Kidney epithelial cell (primary cell): ENCODE measurements at regions not wholly inside any gene's neighbourhood (a gene's known extent, or its start where the extent isn't known, plus 50 kb on each side); places are given as distances from the start of the nearest gene placed in this dataset.

Source experiments
- DNase-seq: peaks from one replicate; pipeline ENCODE4 v3.0.0-alpha.2; 2010; ENCODE audit warnings: low read depth
- H3K27me3 ChIP-seq: 2 replicates; pipeline ENCODE4 v1.6.0; 2011; ENCODE audit warnings: low read length; ENCODE audit not compliant: control insufficient read depth, insufficient read depth
- H3K36me3 ChIP-seq: 2 replicates; pipeline ENCODE4 v1.5.1; 2011; ENCODE audit warnings: low read length; ENCODE audit not compliant: control insufficient read depth, insufficient read depth
- H3K4me3 ChIP-seq: 2 replicates; pipeline ENCODE4 v1.5.1; 2011; ENCODE audit warnings: low read depth, mild to moderate bottlenecking, control low read depth, low read length
- TF ChIP-seq, protein P1 (sequence below): IDR thresholded peaks from 2 replicates; pipeline ENCODE4 v1.5.1; 2011; ENCODE audit warnings: mild to moderate bottlenecking, moderate library complexity, low read length, control low read depth, inconsistent platforms; ENCODE audit not compliant: insufficient read depth, poor library complexity, severe bottlenecking

DNA sequence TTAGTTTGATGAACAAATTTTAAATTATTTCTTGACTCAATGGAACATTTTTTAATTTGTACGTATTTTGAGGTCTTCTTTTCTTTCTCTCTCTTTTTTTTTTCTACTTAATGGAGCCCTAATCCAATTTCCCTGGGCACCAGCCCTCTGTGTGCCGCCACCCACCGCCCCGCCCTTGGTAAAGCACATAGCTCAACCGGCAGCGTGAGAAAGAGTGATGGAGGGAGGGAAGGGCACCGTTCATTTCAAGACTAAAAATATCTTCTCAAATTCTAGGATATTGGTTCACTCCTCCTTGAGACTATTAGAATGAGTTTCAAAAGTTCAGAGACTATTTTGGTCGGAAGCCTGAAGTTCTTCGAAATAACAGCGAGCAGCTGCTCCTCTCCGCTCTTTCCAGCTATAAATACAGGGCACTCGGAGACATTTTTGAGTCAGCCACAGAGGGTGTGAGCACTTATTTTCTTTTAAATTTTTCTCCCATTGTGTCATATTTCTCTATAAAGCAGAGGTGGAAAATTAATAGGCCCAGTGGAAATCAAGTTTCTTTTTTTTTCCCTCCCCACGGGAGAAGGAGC is 731.7 kb upstream of the ID2 start:
- TF ChIP-seq, protein P1, sequence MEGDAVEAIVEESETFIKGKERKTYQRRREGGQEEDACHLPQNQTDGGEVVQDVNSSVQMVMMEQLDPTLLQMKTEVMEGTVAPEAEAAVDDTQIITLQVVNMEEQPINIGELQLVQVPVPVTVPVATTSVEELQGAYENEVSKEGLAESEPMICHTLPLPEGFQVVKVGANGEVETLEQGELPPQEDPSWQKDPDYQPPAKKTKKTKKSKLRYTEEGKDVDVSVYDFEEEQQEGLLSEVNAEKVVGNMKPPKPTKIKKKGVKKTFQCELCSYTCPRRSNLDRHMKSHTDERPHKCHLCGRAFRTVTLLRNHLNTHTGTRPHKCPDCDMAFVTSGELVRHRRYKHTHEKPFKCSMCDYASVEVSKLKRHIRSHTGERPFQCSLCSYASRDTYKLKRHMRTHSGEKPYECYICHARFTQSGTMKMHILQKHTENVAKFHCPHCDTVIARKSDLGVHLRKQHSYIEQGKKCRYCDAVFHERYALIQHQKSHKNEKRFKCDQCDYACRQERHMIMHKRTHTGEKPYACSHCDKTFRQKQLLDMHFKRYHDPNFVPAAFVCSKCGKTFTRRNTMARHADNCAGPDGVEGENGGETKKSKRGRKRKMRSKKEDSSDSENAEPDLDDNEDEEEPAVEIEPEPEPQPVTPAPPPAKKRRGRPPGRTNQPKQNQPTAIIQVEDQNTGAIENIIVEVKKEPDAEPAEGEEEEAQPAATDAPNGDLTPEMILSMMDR = no peak
- H3K27me3 ChIP-seq = no peaks in the 10 kb centered on the region
- no peaks in the 10 kb centered on the region for H3K36me3 ChIP-seq
- DNase-seq = no peak
- H3K4me3 ChIP-seq = no peak overlapping the region

DNA sequence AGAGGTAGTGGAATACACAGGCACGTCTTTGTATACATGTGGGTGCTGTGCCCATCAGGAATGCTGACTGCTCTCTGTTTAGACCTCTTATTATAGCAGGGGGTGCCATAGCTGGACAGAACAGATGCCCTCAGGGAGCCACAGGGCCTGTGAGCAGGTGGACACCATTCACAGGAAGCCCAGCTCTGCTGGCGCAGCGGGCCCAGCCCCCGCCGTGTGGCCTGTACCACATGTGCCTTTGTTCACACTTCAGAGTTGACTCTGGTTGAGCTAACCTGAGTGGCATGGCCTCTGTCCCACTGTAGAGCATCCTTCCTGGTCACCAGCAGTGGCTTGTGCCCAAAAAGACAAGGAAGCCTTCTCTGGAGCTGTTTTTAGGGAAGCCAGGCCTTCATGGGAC is 730.9 kb upstream of the ID2 start:
- no peaks in the 10 kb centered on the region for H3K27me3 ChIP-seq
- H3K4me3 ChIP-seq = no peak overlapping the region
- no peaks in the 10 kb centered on the region for H3K36me3 ChIP-seq
- TF ChIP-seq, protein P1 = no peak
- no peak for DNase-seq

- no peak overlapping the region for H3K4me3 ChIP-seq
- no peaks in the 10 kb centered on the region for H3K36me3 ChIP-seq
- no peak for DNase-seq
- TF ChIP-seq, protein P1 = no peak
- no peaks in the 10 kb centered on the region for H3K27me3 ChIP-seq
These were observed 730.4 kb upstream of the ID2 start for GRCh38 chr2:7951490-7951889.

DNA sequence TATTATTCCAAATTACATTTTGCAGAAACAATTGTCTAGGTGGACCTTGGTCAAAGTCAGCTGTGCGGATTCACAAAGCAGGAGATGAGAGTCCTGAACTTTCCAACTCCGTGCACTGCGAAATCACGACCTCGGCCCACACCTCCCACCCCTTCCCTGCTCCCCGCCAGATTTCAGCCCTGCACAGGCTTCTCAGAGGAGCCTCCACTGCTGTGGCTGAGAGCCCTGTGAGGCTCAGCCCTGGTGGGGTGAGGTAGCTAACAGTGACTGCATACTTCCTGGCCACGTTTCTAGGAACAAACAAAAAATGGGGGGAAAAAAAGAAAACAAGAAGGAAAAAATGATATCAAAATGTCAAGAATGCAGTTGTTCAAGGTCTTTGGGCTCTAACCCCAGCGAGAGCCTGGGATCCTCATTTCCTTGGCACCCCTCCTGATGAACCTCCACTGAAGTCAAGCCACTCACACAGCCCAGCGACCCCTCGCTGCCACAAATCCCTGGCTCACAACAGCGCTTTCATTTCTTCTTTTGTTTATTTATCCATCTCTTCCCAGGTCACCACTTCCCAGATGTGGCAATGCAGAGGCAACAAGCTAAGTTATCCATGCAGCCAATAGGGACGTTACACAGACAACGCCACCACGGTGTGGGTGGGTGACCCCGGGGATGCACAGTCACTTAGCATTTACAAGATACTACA is 729.7 kb upstream of the ID2 start:
- no peak for DNase-seq
- Histone ChIP-seq H3K27me3 (no peaks in the 10 kb centered on the region), H3K36me3 (no peaks in the 10 kb centered on the region), H3K4me3 (no peak overlapping the region)
- TF ChIP-seq, protein P1 = no peak

DNA sequence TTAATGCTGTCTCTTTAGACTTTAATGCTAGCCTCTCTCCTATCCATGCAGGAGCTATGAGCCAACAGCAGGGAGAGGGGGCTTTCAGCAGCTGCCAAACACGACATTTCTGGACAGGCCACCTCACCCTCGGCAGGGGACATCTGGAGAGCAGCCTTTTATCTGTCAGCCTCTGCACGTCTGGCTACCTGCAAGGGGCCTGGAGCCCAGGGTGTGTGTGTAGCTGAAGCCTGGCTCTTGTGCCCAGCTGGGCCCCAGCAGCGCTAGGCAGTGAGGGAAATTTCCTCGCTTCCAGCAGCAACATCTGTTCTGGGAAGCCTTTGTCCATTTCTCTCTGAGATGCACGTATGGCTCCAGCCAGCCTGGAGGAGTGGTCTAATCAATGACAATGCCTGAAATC is 728.7 kb upstream of the ID2 start:
- Histone ChIP-seq H3K27me3 (no peaks in the 10 kb centered on the region), H3K36me3 (no peaks in the 10 kb centered on the region), H3K4me3 (no peak overlapping the region)
- TF ChIP-seq, protein P1 = no peak
- DNase-seq = no peak

- no peaks in the 10 kb centered on the region for H3K36me3 ChIP-seq
- TF ChIP-seq, protein P1 = no peak
These were observed 727.6 kb upstream of the ID2 start for GRCh38 chr2:7954234-7954633.

More at GRCh38 chr2:7954234-7954633, 727.6 kb upstream of the ID2 start:
- Histone ChIP-seq H3K27me3 (no peaks in the 10 kb centered on the region), H3K4me3 (no peak overlapping the region)
- DNase-seq = no peak
